ENCODE measurements at regions not wholly inside any gene's neighbourhood (a gene's known extent, or its start where the extent isn't known, plus 50 kb on each side); places are given as distances from the start of the nearest gene placed in this dataset.

DNA sequence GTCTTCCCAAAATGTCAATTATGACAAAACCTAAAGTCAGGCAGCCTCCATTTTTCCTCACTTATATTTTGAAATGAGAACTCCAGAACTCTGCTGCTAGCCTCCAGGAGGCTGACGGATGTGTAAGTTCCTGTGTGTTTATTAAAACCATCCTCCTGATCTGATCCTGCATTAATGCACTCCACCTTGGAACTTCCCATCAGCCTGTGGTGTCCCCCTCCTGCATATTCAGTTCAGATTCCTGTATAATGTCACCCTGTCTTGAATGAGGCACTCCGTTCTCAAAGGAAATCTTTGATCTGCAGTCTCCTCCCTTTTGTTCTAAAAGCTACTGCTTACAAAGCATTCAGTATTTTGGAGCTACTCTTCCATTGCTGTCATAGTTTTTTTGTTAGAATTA lies 318.2 kb upstream of the ONECUT1 start:
- TF ChIP-seq EZH2 (IDR thresholded peaks at IDR 0.05; ENCODE audit: insufficient read depth, poor library complexity, severe bottlenecking) = no peak
- TF ChIP-seq EZH2phosphoT487 (IDR thresholded peaks at IDR 0.05; ENCODE audit: insufficient read depth, low read depth) = no peak
